B cell (primary cell): ENCODE measurements at regions not wholly inside any gene's neighbourhood (a gene's known extent, or its start where the extent isn't known, plus 50 kb on each side); places are given as distances from the start of the nearest gene placed in this dataset.

Experiments used
- ATAC-seq: fragments of 200-7000 bp; cut with Tn5 transposase; one replicate; pipeline ENCODE4 v1.10.0; 2021; ENCODE audit warnings: low read depth, mild to moderate bottlenecking, moderate number of reproducible peaks, moderate library complexity
- CTCF ChIA-PET: fragments of 350-600 bp; sonication (Branson Sonifier 250); formaldehyde crosslinking; loops from one replicate; lab custom pipeline; 2021; ENCODE audit warnings: antibody characterized with exemption, inconsistent platforms; lab: Charles Lee
- POLR2A ChIA-PET: fragments of 350-600 bp; sonication (Branson Sonifier 250); formaldehyde crosslinking; loops from one replicate; lab custom pipeline; 2021; ENCODE audit warnings: antibody characterized with exemption; lab: Charles Lee
- DNase-seq: peaks from one replicate; pipeline ENCODE4 v3.0.0; 2013
- H2AFZ ChIP-seq: 2 replicates; pipeline ENCODE4 v1.6.1; 2012; ENCODE audit warnings: mild to moderate bottlenecking, low read depth, low read length; ENCODE audit not compliant: insufficient read depth, poor library complexity, severe bottlenecking
- H3K27ac ChIP-seq, 2 donors: 1 replicate in 1 of 2; 2 replicates in 1 of 2; pipeline ENCODE4 v1.5.1; 2012 to 2013; ENCODE audit warnings: low read length in 2 of 2, mild to moderate bottlenecking in 2 of 2, moderate library complexity in 1 of 2
- H3K27me3 ChIP-seq, 4 experiments: fragments of 200-600 bp in 1 of 4; sonication (generic) in 1 of 4; replicated peaks in 1 of 4; 1 replicate in 2 of 4; 2 replicates in 2 of 4; pipeline versions ENCODE4 v1.6.1 to v1.7.0; 2013 to 2016; ENCODE audit warnings: low read length in 3 of 4, mild to moderate bottlenecking in 2 of 4, mixed read lengths in 1 of 4, moderate library complexity in 1 of 4; ENCODE audit not compliant: insufficient read depth in 4 of 4, control insufficient read depth in 3 of 4; ENCODE audit errors: control extremely low read depth in 1 of 4
- H3K36me3 ChIP-seq, 2 experiments: replicated peaks in 1 of 2; 1 replicate in 1 of 2; 2 replicates in 1 of 2; pipeline versions ENCODE4 v1.6.1 to v1.7.1; 2013; ENCODE audit warnings: low read length in 1 of 2; ENCODE audit not compliant: insufficient read depth in 2 of 2, control insufficient read depth in 1 of 2; ENCODE audit errors: control extremely low read depth in 1 of 2, extremely low read depth in 1 of 2
- H3K4me1 ChIP-seq, 2 donors: fragments of 200-600 bp in 1 of 2; sonication (generic) in 1 of 2; 1 replicate in 1 of 2; 2 replicates in 1 of 2; pipeline versions ENCODE4 v1.5.1 to v1.6.1; 2013 to 2017; ENCODE audit warnings: low read length in 2 of 2; ENCODE audit not compliant: control insufficient read depth in 2 of 2, insufficient read depth in 2 of 2
- H3K4me2 ChIP-seq: replicated peaks from 2 replicates; pipeline ENCODE3; 2012; ENCODE audit warnings: mild to moderate bottlenecking, low read depth, low read length; ENCODE audit not compliant: poor library complexity, severe bottlenecking
- H3K4me3 ChIP-seq, 5 experiments: fragments of 200-600 bp in 1 of 5; sonication (generic) in 1 of 5; 1 replicate in 3 of 5; 2 replicates in 2 of 5; pipeline versions ENCODE4 v1.5.1 to v1.7.0; 2011 to 2016; ENCODE audit warnings: low read length in 4 of 5, mild to moderate bottlenecking in 4 of 5, low read depth in 2 of 5, control low read depth in 1 of 5, moderate library complexity in 1 of 5; ENCODE audit not compliant: insufficient read depth in 1 of 5; ENCODE audit errors: control extremely low read depth in 1 of 5, extremely low read depth in 1 of 5
- H3K79me2 ChIP-seq: fragments of 200-600 bp; sonication (generic); one replicate; pipeline ENCODE4 v1.6.0; 2016; ENCODE audit warnings: low read length; ENCODE audit not compliant: control insufficient read depth, insufficient read depth
- H3K9ac ChIP-seq: fragments of 200-600 bp; sonication (generic); 2 replicates; pipeline ENCODE4 v1.6.1; 2017; ENCODE audit warnings: mild to moderate bottlenecking, low read length, moderate library complexity
- H3K9me3 ChIP-seq, 3 donors: one replicate each; pipeline versions ENCODE4 v1.6.1 to v1.7.1; 2013; ENCODE audit warnings: low read length in 2 of 3; ENCODE audit not compliant: control insufficient read depth in 2 of 3, insufficient read depth in 1 of 3; ENCODE audit errors: control extremely low read depth in 1 of 3
- H4K20me1 ChIP-seq: 2 replicates; pipeline ENCODE4 v1.6.0; 2012; ENCODE audit warnings: mild to moderate bottlenecking, low read length; ENCODE audit not compliant: insufficient read depth, control insufficient read depth, poor library complexity, severe bottlenecking
- H3K27ac Mint-ChIP-seq: one replicate; pipeline ENCODE4 v1.8.0; 2021; ENCODE audit warnings: mixed read lengths
- H3K27me3 Mint-ChIP-seq: one replicate; pipeline ENCODE4 v1.8.0; 2021; ENCODE audit warnings: mixed read lengths
- H3K4me1 Mint-ChIP-seq: one replicate; pipeline ENCODE4 v1.8.0; 2021; ENCODE audit warnings: mixed read lengths
- H3K4me3 Mint-ChIP-seq: one replicate; pipeline ENCODE4 v1.8.0; 2021; ENCODE audit warnings: mixed read lengths
- H3K9me3 Mint-ChIP-seq: one replicate; pipeline ENCODE4 v1.8.0; 2022; ENCODE audit warnings: mixed read lengths; ENCODE audit not compliant: insufficient read depth
- EZH2 ChIP-seq: IDR thresholded peaks from 2 replicates; pipeline ENCODE4 v1.6.1; 2012; ENCODE audit warnings: borderline replicate concordance, low read depth, mild to moderate bottlenecking, moderate library complexity, low read length; ENCODE audit not compliant: insufficient read depth, poor library complexity, severe bottlenecking
- WGBS: methylation state at CpG from one replicate; pipeline ENCODE4 v1.1.5; 2013; ENCODE audit warnings: missing lambda C conversion rate; ENCODE audit not compliant: insufficient coverage; 5-methylcytosine and 5-hydroxymethylcytosine counted together
- intact Hi-C: fragments of 100-400 bp; cut with micrococcal nuclease; formaldehyde crosslinking; loops from one replicate; pipeline ENCODE4 v1.10.0; 2022
- TF ChIP-seq, protein P1 (sequence below): fragments of 200-600 bp; IDR thresholded peaks from one replicate; pipeline ENCODE4 v1.8.0; 2022; ENCODE audit warnings: antibody characterized with exemption, mild to moderate bottlenecking

DNA sequence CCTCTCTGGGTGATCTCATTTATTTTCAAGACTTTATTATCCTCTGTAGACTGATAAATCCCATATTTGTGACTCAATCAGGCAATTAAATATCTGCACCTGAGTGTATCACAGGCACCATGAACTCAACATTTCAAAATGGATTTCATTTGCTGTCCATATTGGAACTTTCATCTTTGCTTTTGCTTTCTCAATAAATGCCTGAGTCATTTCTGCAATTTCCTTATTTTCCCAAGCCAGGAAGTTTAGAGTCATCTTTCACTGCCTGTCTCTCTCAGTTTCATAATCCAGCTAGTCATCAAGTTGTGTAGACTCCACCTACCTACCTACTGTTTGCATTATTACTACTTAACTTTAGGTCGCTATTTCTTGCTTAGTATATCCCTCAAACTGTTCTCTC is 540.9 kb downstream of the LMO4 start:
- Mint-ChIP-seq H3K4me1 (peaks cover 53% of the 10 kb centered on the region), H3K27ac (no peak overlapping the region), H3K9me3 (peaks cover 3% of the 10 kb centered on the region), H3K4me3 (no peak overlapping the region), H3K27me3 (no peaks in the 10 kb centered on the region)
- H3K27me3 ChIP-seq, result no peaks in the 10 kb centered on the region
- no peak overlapping the region for H2AFZ ChIP-seq
- H4K20me1 ChIP-seq, result no peaks in the 10 kb centered on the region
- CTCF ChIA-PET, result no interaction called here
- TF ChIP-seq, protein P1, sequence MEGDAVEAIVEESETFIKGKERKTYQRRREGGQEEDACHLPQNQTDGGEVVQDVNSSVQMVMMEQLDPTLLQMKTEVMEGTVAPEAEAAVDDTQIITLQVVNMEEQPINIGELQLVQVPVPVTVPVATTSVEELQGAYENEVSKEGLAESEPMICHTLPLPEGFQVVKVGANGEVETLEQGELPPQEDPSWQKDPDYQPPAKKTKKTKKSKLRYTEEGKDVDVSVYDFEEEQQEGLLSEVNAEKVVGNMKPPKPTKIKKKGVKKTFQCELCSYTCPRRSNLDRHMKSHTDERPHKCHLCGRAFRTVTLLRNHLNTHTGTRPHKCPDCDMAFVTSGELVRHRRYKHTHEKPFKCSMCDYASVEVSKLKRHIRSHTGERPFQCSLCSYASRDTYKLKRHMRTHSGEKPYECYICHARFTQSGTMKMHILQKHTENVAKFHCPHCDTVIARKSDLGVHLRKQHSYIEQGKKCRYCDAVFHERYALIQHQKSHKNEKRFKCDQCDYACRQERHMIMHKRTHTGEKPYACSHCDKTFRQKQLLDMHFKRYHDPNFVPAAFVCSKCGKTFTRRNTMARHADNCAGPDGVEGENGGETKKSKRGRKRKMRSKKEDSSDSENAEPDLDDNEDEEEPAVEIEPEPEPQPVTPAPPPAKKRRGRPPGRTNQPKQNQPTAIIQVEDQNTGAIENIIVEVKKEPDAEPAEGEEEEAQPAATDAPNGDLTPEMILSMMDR, result no peak
- no peak for TF ChIP-seq EZH2
- H3K36me3 ChIP-seq, result no peaks in the 10 kb centered on the region
- no peaks in the 10 kb centered on the region for H3K79me2 ChIP-seq
- no peak overlapping the region for H3K4me2 ChIP-seq
- no peak overlapping the region for H3K4me3 ChIP-seq
- ATAC-seq (no peak), DNase-seq (no peak)
- no peak overlapping the region for H3K9ac ChIP-seq
- POLR2A ChIA-PET, result no interaction called here
- intact Hi-C loops, result no loop called here
- H3K9me3 ChIP-seq, result peaks cover 2 to 6% (median 4%) of the 10 kb centered on the region in 3 donors
- no peak overlapping the region for H3K27ac ChIP-seq
- H3K4me1 ChIP-seq, result peaks cover 42 to 50% of the 10 kb centered on the region in 2 donors
- 44% methylated on average over 1 of the region's 1 CpG for WGBS

DNA sequence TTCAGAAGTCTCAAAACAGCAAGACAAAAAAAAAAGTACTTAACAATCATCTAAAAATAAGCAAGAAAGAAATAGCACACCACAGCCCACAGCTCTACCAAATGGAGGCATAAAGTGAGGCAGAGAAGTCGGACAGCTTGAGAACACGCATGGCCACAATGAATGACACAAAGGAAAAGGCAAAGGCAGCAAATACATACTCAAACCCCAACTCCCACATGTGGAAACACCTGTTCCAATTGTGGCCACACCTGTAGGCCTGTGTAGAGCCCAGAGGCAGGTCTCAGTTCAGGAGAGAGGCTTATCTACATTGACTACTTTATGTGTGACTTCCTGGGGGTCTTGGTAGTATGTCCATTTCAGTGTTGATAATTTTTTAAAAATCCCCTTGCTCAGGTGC is 543.5 kb downstream of the LMO4 start:
- WGBS, result no CpG with 5 or more reads among the region's 2 CpGs
- Histone ChIP-seq H3K9ac (peak overlapping the region; percentile 37), H4K20me1 (no peaks in the 10 kb centered on the region), H3K4me2 (peak overlapping the region; percentile 50), H3K36me3 (no peaks in the 10 kb centered on the region), H3K9me3 (peaks cover 0 to 1% (median 0%) of the 10 kb centered on the region in 3 donors), H3K4me3 (peak overlapping the region in 1 of 5 experiments; percentile 34), H3K79me2 (no peaks in the 10 kb centered on the region), H3K4me1 (peaks cover 34 to 42% of the 10 kb centered on the region in 2 donors), H3K27ac (peak overlapping the region; percentile 74 to 90), H3K27me3 (no peaks in the 10 kb centered on the region), H2AFZ (peak overlapping the region; percentile 87)
- Mint-ChIP-seq H3K4me1 (peaks cover 49% of the 10 kb centered on the region), H3K27me3 (no peaks in the 10 kb centered on the region), H3K27ac (peak overlapping the region; percentile 95), H3K4me3 (peak overlapping the region; percentile 23), H3K9me3 (peaks cover 3% of the 10 kb centered on the region)
- POLR2A ChIA-PET, result interaction anchor here (0.7 kb wide), 1 partner anchor 11 kb away, joined by 6 read pairs; no protein-coding TSS in a partner anchor
- DNase-seq, result peak; percentile 38
- CTCF ChIA-PET, result no interaction called here
- peak; percentile 51 for ATAC-seq
- intact Hi-C loops, result loop anchor here (5.0 kb wide), 1 partner anchor 545 kb away; the partner anchor contains the start of gene LMO4
- no peak for TF ChIP-seq EZH2
- TF ChIP-seq, protein P1, result no peak
